CD14-positive monocyte (primary cell): ENCODE measurements at regions not wholly inside any gene's neighbourhood (a gene's known extent, or its start where the extent isn't known, plus 50 kb on each side); places are given as distances from the start of the nearest gene placed in this dataset.

Experiments used
- DNase-seq, 3 donors: peaks; one replicate each; pipeline ENCODE4 v3.0.0-alpha.2; 2011 to 2022
- H2AFZ ChIP-seq: 2 replicates; pipeline ENCODE4 v1.6.0; 2012; ENCODE audit warnings: mild to moderate bottlenecking, low read depth, low read length, inconsistent platforms; ENCODE audit not compliant: insufficient read depth, poor library complexity, severe bottlenecking
- H3K27ac ChIP-seq, 2 donors: 1 replicate in 1 of 2; 2 replicates in 1 of 2; pipeline ENCODE4 v1.5.1; 2012 to 2013; ENCODE audit warnings: low read length in 2 of 2, control low read depth in 1 of 2, inconsistent platforms in 1 of 2, low read depth in 1 of 2, mild to moderate bottlenecking in 1 of 2
- H3K27me3 ChIP-seq, 2 donors: one replicate each; pipeline versions ENCODE4 v1.6.0 to v1.6.1; 2011 to 2013; ENCODE audit warnings: low read length in 2 of 2; ENCODE audit not compliant: control insufficient read depth in 2 of 2, insufficient read depth in 2 of 2
- H3K36me3 ChIP-seq, 2 donors: replicated peaks in 1 of 2; 1 replicate in 1 of 2; 2 replicates in 1 of 2; pipeline versions ENCODE4 v1.5.1 to v1.6.1; 2012 to 2013; ENCODE audit warnings: low read length in 2 of 2, control low read depth in 1 of 2, inconsistent platforms in 1 of 2, mild to moderate bottlenecking in 1 of 2; ENCODE audit not compliant: insufficient read depth in 2 of 2, control insufficient read depth in 1 of 2
- H3K4me1 ChIP-seq, 2 donors: 1 replicate in 1 of 2; 2 replicates in 1 of 2; pipeline versions ENCODE4 v1.5.1 to v1.6.1; 2012 to 2013; ENCODE audit warnings: low read length in 2 of 2, control low read depth in 1 of 2, inconsistent platforms in 1 of 2, mild to moderate bottlenecking in 1 of 2, moderate library complexity in 1 of 2; ENCODE audit not compliant: insufficient read depth in 2 of 2, control insufficient read depth in 1 of 2
- H3K4me2 ChIP-seq: replicated peaks from 2 replicates; pipeline ENCODE3; 2012; ENCODE audit warnings: low read length, moderate library complexity, mild to moderate bottlenecking; ENCODE audit not compliant: poor library complexity, severe bottlenecking; ENCODE audit errors: extremely low read depth
- H3K4me3 ChIP-seq, 3 experiments: fragments of 200-600 bp in 1 of 3; sonication (generic) in 1 of 3; replicated peaks in 1 of 3; 1 replicate in 2 of 3; 2 replicates in 1 of 3; pipeline ENCODE4 v1.5.1; 2011 to 2013; ENCODE audit warnings: low read length in 3 of 3, mild to moderate bottlenecking in 3 of 3, control low read depth in 2 of 3, low read depth in 2 of 3, inconsistent platforms in 1 of 3, moderate library complexity in 1 of 3
- H3K79me2 ChIP-seq: 2 replicates; pipeline ENCODE4 v1.6.0; 2012; ENCODE audit warnings: mild to moderate bottlenecking, control low read depth, inconsistent platforms, low read length, moderate library complexity; ENCODE audit not compliant: insufficient read depth
- H3K9ac ChIP-seq: 2 replicates; pipeline ENCODE4 v1.6.0; 2017; ENCODE audit warnings: low read length, mild to moderate bottlenecking; ENCODE audit not compliant: insufficient read depth, poor library complexity, severe bottlenecking
- H3K9me3 ChIP-seq, 2 donors: replicated peaks in 1 of 2; 1 replicate in 1 of 2; 2 replicates in 1 of 2; pipeline versions ENCODE4 v1.5.1 to v1.6.1; 2012 to 2013; ENCODE audit warnings: low read length in 2 of 2, control low read depth in 1 of 2; ENCODE audit not compliant: control insufficient read depth in 1 of 2, insufficient read depth in 1 of 2
- H4K20me1 ChIP-seq: 2 replicates; pipeline ENCODE4 v1.6.0; 2012; ENCODE audit warnings: mild to moderate bottlenecking, low read length, control low read depth, moderate library complexity; ENCODE audit not compliant: insufficient read depth
- H3K27ac Mint-ChIP-seq, 7 donors: one replicate each; pipeline ENCODE4 v1.8.0; 2020; ENCODE audit warnings: mild to moderate bottlenecking in 7 of 7, mixed read lengths in 7 of 7, moderate library complexity in 6 of 7, inconsistent platforms in 2 of 7
- H3K27me3 Mint-ChIP-seq, 3 donors: one replicate each; pipeline ENCODE4 v1.8.0; 2021 to 2022; ENCODE audit warnings: low read depth in 3 of 3, mild to moderate bottlenecking in 3 of 3, mixed read lengths in 3 of 3, moderate library complexity in 3 of 3, inconsistent platforms in 1 of 3
- H3K36me3 Mint-ChIP-seq, 2 donors: one replicate each; pipeline ENCODE4 v1.8.0; 2020; ENCODE audit warnings: mixed read lengths in 2 of 2, inconsistent platforms in 1 of 2, mild to moderate bottlenecking in 1 of 2
- H3K4me1 Mint-ChIP-seq: one replicate; pipeline ENCODE4 v1.8.0; 2020; ENCODE audit warnings: mild to moderate bottlenecking, mixed read lengths
- H3K4me3 Mint-ChIP-seq, 2 donors: one replicate each; pipeline ENCODE4 v1.8.0; 2020; ENCODE audit warnings: mild to moderate bottlenecking in 2 of 2, mixed read lengths in 2 of 2, moderate library complexity in 1 of 2
- H3K9me3 Mint-ChIP-seq, 7 donors: one replicate each; pipeline ENCODE4 v1.8.0; 2020 to 2022; ENCODE audit warnings: mixed read lengths in 7 of 7, mild to moderate bottlenecking in 6 of 7, moderate library complexity in 6 of 7, inconsistent platforms in 2 of 7
- WGBS: methylation state at CpG from one replicate; pipeline ENCODE4 v1.1.5; 2013; ENCODE audit warnings: missing lambda C conversion rate; ENCODE audit not compliant: insufficient coverage; 5-methylcytosine and 5-hydroxymethylcytosine counted together
- intact Hi-C, 2 donors: fragments of 100-400 bp; cut with micrococcal nuclease; formaldehyde crosslinking; loops; one replicate each; pipeline versions ENCODE4 v1.15.0 to v1.15.1; 2023
- TF ChIP-seq, protein P1 (sequence below): fragments of 200-600 bp; IDR thresholded peaks from one replicate; pipeline ENCODE4 v1.8.0; 2022; ENCODE audit warnings: antibody characterized with exemption, mild to moderate bottlenecking

DNA sequence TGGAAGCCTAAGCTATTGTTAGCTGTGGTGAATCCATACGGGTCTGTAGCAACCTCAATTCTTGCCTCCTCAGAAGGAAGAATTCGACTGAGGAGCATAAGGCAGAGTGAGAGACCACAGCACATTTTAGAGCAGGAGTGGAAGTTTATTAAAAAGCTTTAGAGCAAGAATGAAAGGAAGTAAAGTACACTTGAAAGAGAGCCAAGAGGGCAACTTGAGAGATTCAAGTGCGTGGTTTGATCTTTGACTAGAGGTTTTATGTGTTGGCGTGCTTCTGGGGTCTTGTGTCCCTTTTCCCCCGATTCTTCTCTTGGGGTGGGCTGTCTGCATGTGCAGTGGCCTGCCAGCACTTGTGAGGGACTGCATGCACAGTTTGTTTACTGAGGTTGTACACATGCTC is 880.6 kb upstream of the INTU start:
- intact Hi-C loops: no loop called here
- Histone ChIP-seq H3K9ac (no peak overlapping the region), H3K4me1 (no peaks in the 10 kb centered on the region), H3K36me3 (no peaks in the 10 kb centered on the region), H3K27me3 (no peaks in the 10 kb centered on the region), H3K9me3 (no peaks in the 10 kb centered on the region), H3K4me2 (no peak overlapping the region), H3K4me3 (no peak overlapping the region), H4K20me1 (no peaks in the 10 kb centered on the region), H3K27ac (no peak overlapping the region), H3K79me2 (no peaks in the 10 kb centered on the region), H2AFZ (no peak overlapping the region)
- H3K9me3 Mint-ChIP-seq: peaks cover 0 to 4% (median 2%) of the 10 kb centered on the region in 7 donors
- no peaks in the 10 kb centered on the region for H3K4me1 Mint-ChIP-seq
- peak overlapping the region in 1 of 7 donors; percentile 51 for H3K27ac Mint-ChIP-seq
- no peaks in the 10 kb centered on the region for H3K27me3 Mint-ChIP-seq
- no peaks in the 10 kb centered on the region for H3K36me3 Mint-ChIP-seq
- no peak for DNase-seq
- TF ChIP-seq, protein P1, sequence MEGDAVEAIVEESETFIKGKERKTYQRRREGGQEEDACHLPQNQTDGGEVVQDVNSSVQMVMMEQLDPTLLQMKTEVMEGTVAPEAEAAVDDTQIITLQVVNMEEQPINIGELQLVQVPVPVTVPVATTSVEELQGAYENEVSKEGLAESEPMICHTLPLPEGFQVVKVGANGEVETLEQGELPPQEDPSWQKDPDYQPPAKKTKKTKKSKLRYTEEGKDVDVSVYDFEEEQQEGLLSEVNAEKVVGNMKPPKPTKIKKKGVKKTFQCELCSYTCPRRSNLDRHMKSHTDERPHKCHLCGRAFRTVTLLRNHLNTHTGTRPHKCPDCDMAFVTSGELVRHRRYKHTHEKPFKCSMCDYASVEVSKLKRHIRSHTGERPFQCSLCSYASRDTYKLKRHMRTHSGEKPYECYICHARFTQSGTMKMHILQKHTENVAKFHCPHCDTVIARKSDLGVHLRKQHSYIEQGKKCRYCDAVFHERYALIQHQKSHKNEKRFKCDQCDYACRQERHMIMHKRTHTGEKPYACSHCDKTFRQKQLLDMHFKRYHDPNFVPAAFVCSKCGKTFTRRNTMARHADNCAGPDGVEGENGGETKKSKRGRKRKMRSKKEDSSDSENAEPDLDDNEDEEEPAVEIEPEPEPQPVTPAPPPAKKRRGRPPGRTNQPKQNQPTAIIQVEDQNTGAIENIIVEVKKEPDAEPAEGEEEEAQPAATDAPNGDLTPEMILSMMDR: no peak
- H3K4me3 Mint-ChIP-seq: no peak overlapping the region
- WGBS: 58% methylated on average over 4 of the region's 5 CpGs

DNA sequence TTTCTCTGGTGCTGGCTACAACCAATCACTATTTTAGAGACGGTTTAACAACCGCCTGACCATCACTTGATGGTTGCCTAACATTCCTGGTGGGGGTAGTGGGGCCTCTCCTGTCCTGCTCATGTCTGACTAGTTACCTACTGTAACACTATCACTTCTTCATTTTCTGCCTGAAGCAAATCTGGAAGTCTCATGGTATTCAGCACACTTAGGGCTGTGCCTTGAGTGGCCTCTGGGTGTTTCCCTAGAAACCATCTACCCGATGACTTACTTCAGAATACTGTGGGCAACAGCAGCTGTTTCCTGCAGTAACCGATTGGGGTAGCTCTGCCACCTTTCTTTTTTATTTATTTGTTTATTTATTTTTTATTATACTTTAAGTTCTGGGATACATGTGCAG is 880.1 kb upstream of the INTU start:
- intact Hi-C loops: no loop called here
- Histone ChIP-seq H3K4me1 (no peaks in the 10 kb centered on the region), H3K9ac (no peak overlapping the region), H3K27ac (no peak overlapping the region), H2AFZ (no peak overlapping the region), H3K4me2 (no peak overlapping the region), H3K79me2 (no peaks in the 10 kb centered on the region), H3K4me3 (no peak overlapping the region), H3K9me3 (no peaks in the 10 kb centered on the region), H3K36me3 (no peaks in the 10 kb centered on the region), H3K27me3 (no peaks in the 10 kb centered on the region), H4K20me1 (no peaks in the 10 kb centered on the region)
- no peak overlapping the region for H3K27ac Mint-ChIP-seq
- no peaks in the 10 kb centered on the region for H3K27me3 Mint-ChIP-seq
- no CpG with 5 or more reads among the region's 4 CpGs for WGBS
- H3K4me3 Mint-ChIP-seq: no peak overlapping the region
- peaks cover 0 to 4% (median 2%) of the 10 kb centered on the region in 7 donors for H3K9me3 Mint-ChIP-seq
- no peaks in the 10 kb centered on the region for H3K36me3 Mint-ChIP-seq
- DNase-seq: no peak
- TF ChIP-seq, protein P1: no peak
- H3K4me1 Mint-ChIP-seq: no peaks in the 10 kb centered on the region
